DND-41 (cell line): ENCODE measurements at regions not wholly inside any gene's neighbourhood (a gene's known extent, or its start where the extent isn't known, plus 50 kb on each side); places are given as distances from the start of the nearest gene placed in this dataset.

Experiments
- ATAC-seq: fragments of 200-7000 bp; cut with Tn5 transposase; 3 replicates; pipeline ENCODE4 v1.9.1; 2021; ENCODE audit warnings: low read depth; ENCODE audit not compliant: insufficient read depth
- DNase-seq: peaks from one replicate; pipeline ENCODE4 v3.0.0-alpha.2; 2020
- H2AFZ ChIP-seq: 2 replicates; pipeline ENCODE4 v1.6.0; 2012; ENCODE audit warnings: low read depth, low read length
- H3K27ac ChIP-seq: 2 replicates; pipeline ENCODE4 v1.5.1; 2012; ENCODE audit warnings: low read length, inconsistent platforms
- H3K27me3 ChIP-seq: fragments of 200-600 bp; sonication (generic); 2 replicates; pipeline ENCODE4 v1.6.0; 2012; ENCODE audit warnings: low read length, mild to moderate bottlenecking, inconsistent platforms; ENCODE audit not compliant: insufficient read depth, poor library complexity
- H3K36me3 ChIP-seq: 2 replicates; pipeline ENCODE4 v1.5.1; 2012; ENCODE audit warnings: low read length, inconsistent platforms; ENCODE audit not compliant: insufficient read depth
- H3K4me1 ChIP-seq: 2 replicates; pipeline ENCODE4 v1.5.1; 2012; ENCODE audit warnings: mild to moderate bottlenecking, low read length; ENCODE audit not compliant: insufficient read depth
- H3K4me2 ChIP-seq: 2 replicates; pipeline ENCODE4 v1.6.0; 2012; ENCODE audit warnings: mild to moderate bottlenecking, moderate library complexity, low read length, inconsistent platforms; ENCODE audit not compliant: insufficient read depth
- H3K4me3 ChIP-seq, 2 experiments: fragments of 200-600 bp in 1 of 2; shearing (Covaris generic) in 1 of 2; 2 replicates each; pipeline ENCODE4 v1.5.1; 2012 to 2016; ENCODE audit warnings: inconsistent platforms in 2 of 2, low read length in 2 of 2, mild to moderate bottlenecking in 2 of 2, low read depth in 1 of 2, moderate library complexity in 1 of 2
- H3K79me2 ChIP-seq: 2 replicates; pipeline ENCODE4 v1.6.0; 2012; ENCODE audit warnings: low read length, inconsistent platforms; ENCODE audit not compliant: insufficient read depth
- H3K9ac ChIP-seq: 2 replicates; pipeline ENCODE4 v1.6.0; 2012; ENCODE audit warnings: low read depth, mild to moderate bottlenecking, inconsistent platforms, low read length, moderate library complexity
- H3K9me3 ChIP-seq: 2 replicates; pipeline ENCODE4 v1.5.1; 2012; ENCODE audit warnings: low read length, moderate library complexity, mild to moderate bottlenecking, inconsistent platforms; ENCODE audit not compliant: insufficient read depth, severe bottlenecking
- H4K20me1 ChIP-seq: 2 replicates; pipeline ENCODE4 v1.6.0; 2012; ENCODE audit warnings: low read length; ENCODE audit not compliant: insufficient read depth
- CTCF ChIP-seq: IDR thresholded peaks from 2 replicates; pipeline ENCODE4 v1.5.1; 2012; ENCODE audit warnings: borderline replicate concordance, low read length, moderate library complexity, mild to moderate bottlenecking; ENCODE audit not compliant: poor library complexity, severe bottlenecking; ENCODE audit errors: extremely low read depth
- EZH2 ChIP-seq: IDR thresholded peaks from 3 replicates; pipeline ENCODE4 v1.6.1; 2012; ENCODE audit warnings: borderline replicate concordance, low read depth, mild to moderate bottlenecking, moderate library complexity, low read length, inconsistent platforms; ENCODE audit not compliant: severe bottlenecking

- H3K27me3 ChIP-seq, result peaks cover 3% of the 10 kb centered on the region
- no peak overlapping the region for H3K4me3 ChIP-seq
- no peaks in the 10 kb centered on the region for H3K9me3 ChIP-seq
- no peaks in the 10 kb centered on the region for H3K36me3 ChIP-seq
- TF ChIP-seq EZH2 (no peak), CTCF (no peak)
- no peak overlapping the region for H2AFZ ChIP-seq
- no peaks in the 10 kb centered on the region for H4K20me1 ChIP-seq
- no peaks in the 10 kb centered on the region for H3K79me2 ChIP-seq
- H3K27ac ChIP-seq, result no peak overlapping the region
- no peak overlapping the region for H3K9ac ChIP-seq
- DNase-seq (peak; percentile 4), ATAC-seq (peak; percentile 55; the same call in 2 of the 3 replicates)
- H3K4me1 ChIP-seq, result no peaks in the 10 kb centered on the region; the same call in 1 of the 2 replicates
- H3K4me2 ChIP-seq, result no peak overlapping the region
Observed at GRCh38 chr2:175687465-175687864, 314.6 kb downstream of the LNPK start.

GRCh38 chr2:175686002-175686401, 316.1 kb downstream of the LNPK start:
- Histone ChIP-seq H4K20me1 (no peaks in the 10 kb centered on the region), H3K4me2 (no peak overlapping the region), H3K27me3 (peaks cover 3% of the 10 kb centered on the region), H3K9ac (no peak overlapping the region), H3K4me3 (no peak overlapping the region), H3K27ac (no peak overlapping the region), H3K9me3 (no peaks in the 10 kb centered on the region), H3K79me2 (no peaks in the 10 kb centered on the region), H2AFZ (no peak overlapping the region), H3K4me1 (no peaks in the 10 kb centered on the region; the same call in 1 of the 2 replicates), H3K36me3 (no peaks in the 10 kb centered on the region)
- ATAC-seq, result no peak
- TF ChIP-seq EZH2, result no peak
- no peak for TF ChIP-seq CTCF
- DNase-seq, result no peak

- DNase-seq, result no peak
- Histone ChIP-seq H3K79me2 (no peaks in the 10 kb centered on the region), H3K27ac (no peak overlapping the region), H3K36me3 (no peaks in the 10 kb centered on the region), H4K20me1 (no peaks in the 10 kb centered on the region), H3K9ac (no peak overlapping the region), H3K4me3 (no peak overlapping the region), H3K9me3 (no peaks in the 10 kb centered on the region), H3K4me2 (no peak overlapping the region), H3K27me3 (peaks cover 3% of the 10 kb centered on the region), H2AFZ (no peak overlapping the region), H3K4me1 (no peaks in the 10 kb centered on the region)
- ATAC-seq, result no peak
- TF ChIP-seq CTCF (no peak), EZH2 (no peak)
Observed at GRCh38 chr2:175684466-175684865, 317.6 kb downstream of the LNPK start.

DNA sequence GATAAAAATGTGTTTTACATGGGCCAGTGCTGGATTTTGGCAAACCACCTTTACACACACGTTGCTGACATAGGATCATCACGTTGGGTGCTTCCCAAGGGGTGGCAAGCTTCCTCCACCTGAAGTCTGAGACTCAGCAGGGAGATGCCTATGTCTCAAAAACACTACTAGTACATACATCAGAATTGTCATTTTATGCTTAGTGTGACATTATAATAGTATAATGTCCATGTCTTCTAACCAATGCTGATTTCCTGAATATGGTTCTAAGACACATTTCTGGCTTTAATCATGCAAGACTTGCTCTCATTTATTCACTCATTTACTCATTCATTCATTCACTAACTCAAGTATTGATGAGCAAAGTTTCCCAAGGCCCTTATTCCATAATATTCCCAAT, 322.3 kb downstream of the LNPK start:
- H2AFZ ChIP-seq, result no peak overlapping the region
- no peaks in the 10 kb centered on the region for H4K20me1 ChIP-seq
- no peak overlapping the region for H3K4me2 ChIP-seq
- no peaks in the 10 kb centered on the region for H3K79me2 ChIP-seq
- ATAC-seq (no peak), DNase-seq (no peak)
- no peaks in the 10 kb centered on the region for H3K9me3 ChIP-seq
- TF ChIP-seq CTCF (no peak), EZH2 (no peak)
- no peak overlapping the region for H3K4me3 ChIP-seq
- no peak overlapping the region for H3K27ac ChIP-seq
- H3K9ac ChIP-seq, result no peak overlapping the region
- no peaks in the 10 kb centered on the region for H3K36me3 ChIP-seq
- no peaks in the 10 kb centered on the region for H3K4me1 ChIP-seq
- H3K27me3 ChIP-seq, result peaks cover 6% of the 10 kb centered on the region
